ENCODE measurements at regions not wholly inside any gene's neighbourhood (a gene's known extent, or its start where the extent isn't known, plus 50 kb on each side); places are given as distances from the start of the nearest gene placed in this dataset.
"Not testable (repeated sequence)": the region's sequence is repeated elsewhere in the genome, so short reads cannot be mapped to it uniquely, and the experiment has no call there.

- WGBS (ENCODE audit: insufficient coverage, low lambda C conversion rate) = 20% methylated on average over 1 of the region's 4 CpGs
- no peak overlapping the region for H3K27ac ChIP-seq (ENCODE audit: low read length)
Measured at GRCh38 chr5:72720205-72720604, 96.3 kb upstream of the TNPO1 start.

GRCh38 chr5:72711351-72711750 is 105.1 kb upstream of the TNPO1 start:
- Histone ChIP-seq H3K27me3 (ENCODE audit: control insufficient read depth, insufficient read depth, low read length) (peaks cover 7% of the 10 kb centered on the region), H3K4me3 (ENCODE audit: low read length) (no peak overlapping the region), H3K36me3 (ENCODE audit: control insufficient read depth, insufficient read depth, low read length) (no peaks in the 10 kb centered on the region), H3K9me3 (ENCODE audit: control insufficient read depth, low read depth, low read length) (no peaks in the 10 kb centered on the region), H3K4me1 (ENCODE audit: control insufficient read depth, insufficient read depth, low read length) (no peaks in the 10 kb centered on the region), H3K27ac (ENCODE audit: low read length) (no peak overlapping the region)
- WGBS (ENCODE audit: insufficient coverage, low lambda C conversion rate) = no CpG with 5 or more reads among the region's 2 CpGs
- DNase-seq = no peak

More at GRCh38 chr5:72720205-72720604, 96.3 kb upstream of the TNPO1 start:
- DNase-seq = no peak
- Histone ChIP-seq H3K27me3 (ENCODE audit: control insufficient read depth, insufficient read depth, low read length) (no peaks in the 10 kb centered on the region), H3K4me1 (ENCODE audit: control insufficient read depth, insufficient read depth, low read length) (no peaks in the 10 kb centered on the region), H3K9me3 (ENCODE audit: control insufficient read depth, low read depth, low read length) (peaks cover 2% of the 10 kb centered on the region), H3K36me3 (ENCODE audit: control insufficient read depth, insufficient read depth, low read length) (no peaks in the 10 kb centered on the region), H3K4me3 (ENCODE audit: low read length) (no peak overlapping the region)

- Histone ChIP-seq H3K4me3 (ENCODE audit: low read length) (no peak overlapping the region), H3K4me1 (ENCODE audit: control insufficient read depth, insufficient read depth, low read length) (no peaks in the 10 kb centered on the region), H3K27ac (ENCODE audit: low read length) (no peak overlapping the region), H3K9me3 (ENCODE audit: control insufficient read depth, low read depth, low read length) (no peaks in the 10 kb centered on the region), H3K36me3 (ENCODE audit: control insufficient read depth, insufficient read depth, low read length) (no peaks in the 10 kb centered on the region), H3K27me3 (ENCODE audit: control insufficient read depth, insufficient read depth, low read length) (peaks cover 7% of the 10 kb centered on the region)
- DNase-seq = no peak
- no CpG with 5 or more reads among the region's 1 CpG for WGBS (ENCODE audit: insufficient coverage, low lambda C conversion rate)
Measured at GRCh38 chr5:72709341-72709740, 107.1 kb upstream of the TNPO1 start.

- Histone ChIP-seq H3K4me1 (ENCODE audit: control insufficient read depth, insufficient read depth, low read length) (no peaks in the 10 kb centered on the region), H3K4me3 (ENCODE audit: low read length) (no peak overlapping the region), H3K27me3 (ENCODE audit: control insufficient read depth, insufficient read depth, low read length) (no peaks in the 10 kb centered on the region), H3K27ac (ENCODE audit: low read length) (no peak overlapping the region), H3K9me3 (ENCODE audit: control insufficient read depth, low read depth, low read length) (no peaks in the 10 kb centered on the region), H3K36me3 (ENCODE audit: control insufficient read depth, insufficient read depth, low read length) (no peaks in the 10 kb centered on the region)
- WGBS (ENCODE audit: insufficient coverage, low lambda C conversion rate) = no CpG with 5 or more reads among the region's 1 CpG
- no peak for DNase-seq
Measured at GRCh38 chr5:72705178-72705577, 111.3 kb upstream of the TNPO1 start.

- Histone ChIP-seq H3K27me3 (ENCODE audit: control insufficient read depth, insufficient read depth, low read length) (no peaks in the 10 kb centered on the region), H3K9me3 (ENCODE audit: control insufficient read depth, low read depth, low read length) (no peaks in the 10 kb centered on the region), H3K27ac (ENCODE audit: low read length) (no peak overlapping the region), H3K4me1 (ENCODE audit: control insufficient read depth, insufficient read depth, low read length) (no peaks in the 10 kb centered on the region), H3K36me3 (ENCODE audit: control insufficient read depth, insufficient read depth, low read length) (no peaks in the 10 kb centered on the region), H3K4me3 (ENCODE audit: low read length) (no peak overlapping the region)
- 100% methylated on average over 2 of the region's 2 CpGs for WGBS (ENCODE audit: insufficient coverage, low lambda C conversion rate)
- DNase-seq = no peak
Measured at GRCh38 chr5:72703876-72704275, 112.6 kb upstream of the TNPO1 start.

GRCh38 chr5:72702881-72703434 is 113.5 kb upstream of the TNPO1 start:
- H3K4me1 ChIP-seq (ENCODE audit: control insufficient read depth, insufficient read depth, low read length) = no peaks in the 10 kb centered on the region
- no peaks in the 10 kb centered on the region for H3K27me3 ChIP-seq (ENCODE audit: control insufficient read depth, insufficient read depth, low read length)
- no peak overlapping the region for H3K27ac ChIP-seq (ENCODE audit: low read length)
- no peaks in the 10 kb centered on the region for H3K36me3 ChIP-seq (ENCODE audit: control insufficient read depth, insufficient read depth, low read length)
- no peaks in the 10 kb centered on the region for H3K9me3 ChIP-seq (ENCODE audit: control insufficient read depth, low read depth, low read length)
- no peak overlapping the region for H3K4me3 ChIP-seq (ENCODE audit: low read length)
- DNase-seq = no peak
- 60% methylated on average over 1 of the region's 5 CpGs for WGBS (ENCODE audit: insufficient coverage, low lambda C conversion rate)

GRCh38 chr5:72702105-72702504 is 114.4 kb upstream of the TNPO1 start:
- not testable (repeated sequence) for H3K4me1 ChIP-seq (ENCODE audit: control insufficient read depth, insufficient read depth, low read length); H3K4me3 ChIP-seq (ENCODE audit: low read length); H3K9me3 ChIP-seq (ENCODE audit: control insufficient read depth, low read depth, low read length); DNase-seq; H3K36me3 ChIP-seq (ENCODE audit: control insufficient read depth, insufficient read depth, low read length); H3K27me3 ChIP-seq (ENCODE audit: control insufficient read depth, insufficient read depth, low read length); H3K27ac ChIP-seq (ENCODE audit: low read length)

- no peaks in the 10 kb centered on the region for H3K36me3 ChIP-seq (ENCODE audit: control insufficient read depth, insufficient read depth, low read length)
- no peak overlapping the region for H3K4me3 ChIP-seq (ENCODE audit: low read length)
- no peaks in the 10 kb centered on the region for H3K4me1 ChIP-seq (ENCODE audit: control insufficient read depth, insufficient read depth, low read length)
- no peak for DNase-seq
- H3K27ac ChIP-seq (ENCODE audit: low read length) = no peak overlapping the region
- H3K9me3 ChIP-seq (ENCODE audit: control insufficient read depth, low read depth, low read length) = no peaks in the 10 kb centered on the region
- peaks cover 2% of the 10 kb centered on the region for H3K27me3 ChIP-seq (ENCODE audit: control insufficient read depth, insufficient read depth, low read length)
- whole genome bisulfite sequencing (ENCODE audit: insufficient coverage, low lambda C conversion rate) = no CpG with 5 or more reads among the region's 4 CpGs
Measured at GRCh38 chr5:72698481-72698880, 118.0 kb upstream of the TNPO1 start.

- no peaks in the 10 kb centered on the region for H3K9me3 ChIP-seq (ENCODE audit: control insufficient read depth, low read depth, low read length)
- no peak overlapping the region for H3K27ac ChIP-seq (ENCODE audit: low read length)
- H3K27me3 ChIP-seq (ENCODE audit: control insufficient read depth, insufficient read depth, low read length) = peaks cover 2% of the 10 kb centered on the region
- 100% methylated on average over 1 of the region's 2 CpGs for WGBS (ENCODE audit: insufficient coverage, low lambda C conversion rate)
- H3K4me3 ChIP-seq (ENCODE audit: low read length) = no peak overlapping the region
- H3K36me3 ChIP-seq (ENCODE audit: control insufficient read depth, insufficient read depth, low read length) = no peaks in the 10 kb centered on the region
- no peaks in the 10 kb centered on the region for H3K4me1 ChIP-seq (ENCODE audit: control insufficient read depth, insufficient read depth, low read length)
- no peak for DNase-seq
Measured at GRCh38 chr5:72697622-72698021, 118.8 kb upstream of the TNPO1 start.

- H3K27ac ChIP-seq (ENCODE audit: low read length) = no peak overlapping the region
- DNase-seq = no peak
- H3K36me3 ChIP-seq (ENCODE audit: control insufficient read depth, insufficient read depth, low read length) = no peaks in the 10 kb centered on the region
- peaks cover 10% of the 10 kb centered on the region for H3K27me3 ChIP-seq (ENCODE audit: control insufficient read depth, insufficient read depth, low read length)
- H3K4me1 ChIP-seq (ENCODE audit: control insufficient read depth, insufficient read depth, low read length) = no peaks in the 10 kb centered on the region
- no peaks in the 10 kb centered on the region for H3K9me3 ChIP-seq (ENCODE audit: control insufficient read depth, low read depth, low read length)
- no peak overlapping the region for H3K4me3 ChIP-seq (ENCODE audit: low read length)
Measured at GRCh38 chr5:72695659-72696058, 120.8 kb upstream of the TNPO1 start.

- WGBS (ENCODE audit: insufficient coverage, low lambda C conversion rate) = 100% methylated on average over 1 of the region's 2 CpGs
Measured at GRCh38 chr5:72694856-72695255, 121.6 kb upstream of the TNPO1 start.

More at GRCh38 chr5:72694856-72695255, 121.6 kb upstream of the TNPO1 start:
- no peak overlapping the region for H3K4me3 ChIP-seq (ENCODE audit: low read length)
- H3K27ac ChIP-seq (ENCODE audit: low read length) = no peak overlapping the region
- no peak for DNase-seq
- H3K36me3 ChIP-seq (ENCODE audit: control insufficient read depth, insufficient read depth, low read length) = no peaks in the 10 kb centered on the region
- H3K4me1 ChIP-seq (ENCODE audit: control insufficient read depth, insufficient read depth, low read length) = no peaks in the 10 kb centered on the region
- H3K27me3 ChIP-seq (ENCODE audit: control insufficient read depth, insufficient read depth, low read length) = peaks cover 10% of the 10 kb centered on the region
- H3K9me3 ChIP-seq (ENCODE audit: control insufficient read depth, low read depth, low read length) = no peaks in the 10 kb centered on the region
